UCSD-AML1 (cell line): ENCODE measurements at regions not wholly inside any gene's neighbourhood (a gene's known extent, or its start where the extent isn't known, plus 50 kb on each side); places are given as distances from the start of the nearest gene placed in this dataset.
"Not testable (repeated sequence)": the region's sequence is repeated elsewhere in the genome, so short reads cannot be mapped to it uniquely, and the experiment has no call there.

ENCODE experiments used
- DNase-seq: peaks from one replicate; lab custom pipeline; 2025; ENCODE audit not compliant: unreplicated experiment; lab: John Stamatoyannopoulos, UW

GRCh38 chr2:78132391-78133370, 610.5 kb upstream of the LRRTM4 start:
- no peak for DNase-seq

DNA sequence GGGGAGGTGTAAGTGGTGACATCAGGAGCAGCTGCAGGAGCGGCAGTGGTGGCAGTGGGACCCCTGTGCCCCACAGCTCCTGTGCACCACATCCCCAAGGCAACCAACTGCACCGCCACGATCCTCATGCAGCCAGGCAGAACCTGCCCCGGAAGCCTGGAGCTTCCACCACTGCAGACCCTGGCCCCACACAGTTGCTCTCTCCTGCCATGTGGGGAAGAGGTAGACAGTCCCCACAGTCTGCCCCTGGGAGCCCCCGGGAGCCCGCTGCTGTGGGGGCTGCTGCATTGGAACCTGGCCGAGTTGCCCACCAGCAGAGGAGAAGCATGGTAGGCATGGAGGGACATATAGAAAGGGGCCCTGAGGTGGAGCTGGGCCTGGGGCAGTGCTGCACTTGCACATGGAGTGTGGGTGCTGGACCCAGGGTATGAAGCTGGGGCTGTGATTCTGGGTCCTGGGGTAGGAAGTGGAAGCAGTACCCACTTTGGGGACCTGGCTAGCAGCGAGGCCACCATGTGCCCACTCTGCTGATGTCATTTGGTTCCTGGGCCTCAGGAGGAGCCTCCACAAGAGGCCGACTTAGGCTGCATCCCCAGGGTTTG, 623.3 kb upstream of the LRRTM4 start:
- no peak for DNase-seq

- DNase-seq: no peak
Measured at GRCh38 chr2:78145997-78146722, 624.0 kb upstream of the LRRTM4 start.

- DNase-seq: no peak
Measured at GRCh38 chr2:78147466-78147865, 625.3 kb upstream of the LRRTM4 start.

GRCh38 chr2:78154586-78154985, 632.4 kb upstream of the LRRTM4 start:
- DNase-seq: no peak

GRCh38 chr2:78162202-78162601, 640.0 kb upstream of the LRRTM4 start:
- no peak for DNase-seq

- DNase-seq: not testable (repeated sequence)
Measured at GRCh38 chr2:78172157-78172556, 650.0 kb upstream of the LRRTM4 start.

- no peak for DNase-seq
Measured at GRCh38 chr2:78175645-78176044, 653.5 kb upstream of the LRRTM4 start.

DNA sequence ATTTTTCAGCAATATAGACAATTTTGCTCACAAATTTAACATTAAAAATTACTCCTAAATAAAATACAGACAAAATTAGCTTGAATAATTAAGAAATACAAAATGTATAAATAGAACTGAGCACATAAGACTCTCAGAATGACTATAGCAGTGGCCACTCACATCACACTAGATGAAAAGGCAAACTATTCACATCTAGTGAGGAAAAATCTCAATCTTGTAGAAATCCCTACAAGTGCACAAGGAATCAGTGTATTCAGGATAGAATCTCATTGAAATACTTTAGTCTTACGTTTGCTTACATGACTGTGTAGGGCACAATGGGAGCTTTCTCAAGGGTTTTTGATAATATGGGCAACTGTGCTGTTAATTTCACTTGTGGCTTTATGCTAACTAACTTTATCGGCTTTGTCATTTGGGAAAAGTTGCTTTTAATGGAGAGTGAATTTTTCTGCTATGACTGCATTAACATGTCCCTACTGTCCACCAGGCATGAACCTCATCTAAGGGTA, 678.9 kb upstream of the LRRTM4 start:
- no peak for DNase-seq

DNA sequence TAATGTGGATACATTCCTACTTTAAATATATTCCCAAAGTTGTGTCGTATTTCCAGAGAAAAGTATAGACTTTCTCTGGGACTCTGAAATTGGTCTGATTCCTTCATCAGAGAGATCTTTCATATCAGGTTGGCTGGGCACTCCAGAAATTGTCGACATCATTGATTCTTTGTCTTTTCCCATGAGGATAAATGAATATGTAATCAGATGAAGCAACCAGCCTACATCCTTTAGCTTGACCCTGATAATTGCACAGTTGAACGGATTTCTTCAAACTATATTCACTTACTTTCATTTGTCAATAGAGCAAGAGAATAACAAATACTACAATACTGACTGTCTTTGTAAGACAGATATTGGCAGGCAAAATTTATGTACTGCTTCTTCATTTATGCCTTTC, 680.2 kb upstream of the LRRTM4 start:
- no peak for DNase-seq

GRCh38 chr2:78202986-78203670, 681.0 kb upstream of the LRRTM4 start:
- DNase-seq: no peak

GRCh38 chr2:78218066-78218465, 695.9 kb upstream of the LRRTM4 start:
- DNase-seq: no peak

DNA sequence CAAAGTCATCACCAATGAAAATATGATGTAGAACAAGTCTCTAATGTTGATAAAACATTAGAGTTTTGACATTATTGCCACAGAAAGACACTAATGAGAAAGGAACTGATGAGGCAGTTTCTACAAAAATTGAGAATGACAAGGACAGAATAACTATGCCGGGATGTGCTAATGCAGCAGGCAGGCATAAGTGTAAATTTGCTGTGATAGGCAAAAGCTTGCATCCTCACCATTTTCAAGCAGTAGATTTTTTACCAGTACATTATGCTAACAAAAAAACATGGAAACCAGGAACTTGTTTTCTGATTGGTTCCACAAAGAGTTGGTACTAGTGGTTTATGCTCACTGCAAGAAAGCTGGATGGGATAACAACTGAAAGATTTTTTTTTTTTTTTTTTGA, 715.5 kb upstream of the LRRTM4 start:
- no peak for DNase-seq

GRCh38 chr2:78245394-78246135, 723.4 kb upstream of the LRRTM4 start:
- no peak for DNase-seq

DNA sequence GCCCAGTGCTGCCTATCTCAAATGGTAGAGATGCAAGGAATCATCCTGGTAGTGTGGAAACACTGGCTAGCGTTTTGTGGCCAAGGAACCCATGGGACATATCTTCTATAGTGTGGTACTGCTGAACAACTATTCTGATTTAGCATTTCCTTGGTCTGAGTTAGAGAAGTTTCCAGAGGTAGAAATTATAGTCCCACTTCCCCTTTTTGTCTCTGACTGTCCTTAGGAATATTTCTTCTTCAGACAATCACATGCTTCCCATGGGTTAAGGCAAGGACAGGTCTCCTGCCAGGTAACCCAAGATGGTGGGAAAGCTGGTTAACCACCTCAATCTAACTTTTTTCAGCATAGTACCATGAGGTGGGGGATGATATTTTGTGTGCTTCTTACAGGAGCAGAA, 729.5 kb upstream of the LRRTM4 start:
- DNase-seq: no peak

- DNase-seq: no peak
Measured at GRCh38 chr2:78260861-78261260, 738.7 kb upstream of the LRRTM4 start.

GRCh38 chr2:78261454-78261853, 739.3 kb upstream of the LRRTM4 start:
- DNase-seq: no peak

GRCh38 chr2:78262089-78262488, 739.9 kb upstream of the LRRTM4 start:
- DNase-seq: not testable (repeated sequence)

DNA sequence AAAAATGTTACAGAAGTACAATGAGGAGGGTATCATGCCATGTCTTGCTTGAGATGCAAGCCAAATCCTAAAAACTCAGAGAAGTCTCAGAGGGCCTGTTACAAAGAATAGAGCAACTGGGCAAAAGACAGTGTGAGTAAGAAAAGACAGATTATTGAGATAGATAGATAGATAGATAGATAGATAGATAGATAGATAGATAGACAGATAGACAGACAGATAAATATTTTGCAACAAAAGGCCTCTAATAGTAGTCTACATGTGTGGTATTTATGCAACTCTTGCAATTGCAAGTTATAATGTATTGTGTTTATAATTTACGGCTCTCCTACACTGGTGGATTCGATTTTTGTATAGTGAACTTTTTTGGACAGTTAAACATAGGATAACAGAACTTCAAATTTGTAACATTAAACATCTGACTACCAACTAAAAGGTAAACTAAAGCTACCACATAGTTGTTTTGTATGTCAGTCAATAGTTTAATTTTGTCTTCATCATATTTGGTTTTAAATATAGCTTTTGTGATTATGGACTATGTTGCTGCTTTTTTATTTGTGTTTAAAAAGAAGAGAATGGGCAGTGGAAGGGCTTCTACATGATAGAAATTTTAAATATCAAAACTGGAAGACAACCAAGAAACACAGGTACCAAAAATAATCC, 740.7 kb upstream of the LRRTM4 start:
- no peak for DNase-seq

DNA sequence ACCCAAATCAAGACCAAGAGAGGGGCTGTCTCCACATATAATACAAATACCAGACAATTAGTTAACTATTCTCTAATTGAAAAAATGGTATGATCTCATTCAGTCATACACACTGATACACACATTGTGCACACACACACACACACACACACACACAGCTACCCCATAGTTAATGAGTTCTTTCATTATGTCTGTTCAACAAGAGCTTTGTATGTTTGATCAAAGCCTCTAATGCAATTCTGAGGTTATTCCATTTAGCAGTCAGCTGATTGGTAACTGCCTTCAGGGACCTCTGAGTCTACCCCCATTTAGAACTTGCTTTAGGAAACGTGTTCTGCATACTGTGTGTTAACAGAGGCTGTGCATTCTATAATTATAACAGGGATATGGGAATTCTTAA, 741.4 kb upstream of the LRRTM4 start:
- DNase-seq: no peak
